C4-2B (cell line): ENCODE measurements at regions not wholly inside any gene's neighbourhood (a gene's known extent, or its start where the extent isn't known, plus 50 kb on each side); places are given as distances from the start of the nearest gene placed in this dataset.

Source experiments
- ZFX ChIP-seq: fragments of 450-650 bp; IDR thresholded peaks from 2 replicates; pipeline ENCODE4 v1.6.1; 2017
- TF ChIP-seq, protein P1 (sequence below): fragments of 450-650 bp; conservative IDR thresholded peaks from 2 replicates; pipeline ENCODE4 v1.5.1; 2017; ENCODE audit warnings: mild to moderate bottlenecking

DNA sequence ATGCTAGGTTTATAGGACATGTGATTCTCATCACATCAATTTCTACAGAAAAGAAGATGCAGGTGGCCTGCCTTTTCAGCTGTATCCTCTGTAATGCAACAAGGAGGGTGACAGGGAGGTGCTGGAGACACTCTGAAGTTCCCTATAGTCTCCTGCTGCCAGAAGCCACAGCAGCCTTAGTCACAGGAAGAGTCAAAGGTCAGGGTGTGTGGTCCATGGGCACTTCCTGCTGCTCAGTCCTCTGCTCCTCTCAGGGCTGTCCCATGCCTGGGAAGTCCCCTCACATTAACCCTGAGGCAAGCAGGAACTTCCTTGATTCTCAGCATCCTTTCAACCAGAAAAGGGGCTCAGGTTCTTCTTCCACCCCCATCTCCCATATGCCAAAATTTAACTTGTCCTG lies 144.8 kb upstream of the FOXA2 start:
- TF ChIP-seq, protein P1, sequence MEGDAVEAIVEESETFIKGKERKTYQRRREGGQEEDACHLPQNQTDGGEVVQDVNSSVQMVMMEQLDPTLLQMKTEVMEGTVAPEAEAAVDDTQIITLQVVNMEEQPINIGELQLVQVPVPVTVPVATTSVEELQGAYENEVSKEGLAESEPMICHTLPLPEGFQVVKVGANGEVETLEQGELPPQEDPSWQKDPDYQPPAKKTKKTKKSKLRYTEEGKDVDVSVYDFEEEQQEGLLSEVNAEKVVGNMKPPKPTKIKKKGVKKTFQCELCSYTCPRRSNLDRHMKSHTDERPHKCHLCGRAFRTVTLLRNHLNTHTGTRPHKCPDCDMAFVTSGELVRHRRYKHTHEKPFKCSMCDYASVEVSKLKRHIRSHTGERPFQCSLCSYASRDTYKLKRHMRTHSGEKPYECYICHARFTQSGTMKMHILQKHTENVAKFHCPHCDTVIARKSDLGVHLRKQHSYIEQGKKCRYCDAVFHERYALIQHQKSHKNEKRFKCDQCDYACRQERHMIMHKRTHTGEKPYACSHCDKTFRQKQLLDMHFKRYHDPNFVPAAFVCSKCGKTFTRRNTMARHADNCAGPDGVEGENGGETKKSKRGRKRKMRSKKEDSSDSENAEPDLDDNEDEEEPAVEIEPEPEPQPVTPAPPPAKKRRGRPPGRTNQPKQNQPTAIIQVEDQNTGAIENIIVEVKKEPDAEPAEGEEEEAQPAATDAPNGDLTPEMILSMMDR = no peak
- TF ChIP-seq ZFX = no peak
